ENCODE measurements at regions not wholly inside any gene's neighbourhood (a gene's known extent, or its start where the extent isn't known, plus 50 kb on each side); places are given as distances from the start of the nearest gene placed in this dataset.

DNA sequence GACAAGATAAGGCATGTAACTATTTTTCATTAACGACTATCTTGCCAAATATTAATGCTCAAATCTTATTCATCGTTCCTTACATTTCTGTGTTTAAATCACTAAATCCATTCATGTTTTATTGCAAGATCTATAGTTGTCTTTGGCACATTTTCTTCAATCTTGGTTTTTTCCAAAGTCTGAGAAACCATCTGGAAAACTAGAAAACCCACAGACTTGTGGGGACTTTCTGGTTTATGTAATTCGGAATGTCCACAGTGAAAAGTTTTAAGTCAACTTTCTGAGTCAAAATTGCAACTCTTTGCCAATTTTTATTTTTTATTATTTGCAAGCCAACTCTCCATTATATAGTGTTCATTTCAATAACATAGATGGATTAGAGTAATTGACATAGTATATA lies 520.8 kb upstream of the ADAMTS5 start:
- intact Hi-C loops (cut with micrococcal nuclease; ENCODE audit: unreplicated experiment) (no loop called here), in situ Hi-C loops (cut with HindIII; ENCODE audit: low pct_unique_long_range_greater_than_20kb, low sequenced_read_pairs) (no loop called here)
- ATAC-seq (no peak), DNase-seq (ENCODE audit: low read depth, low spot score) (no peak)
- CTCF ChIA-PET = no interaction called here
- TF ChIP-seq TCF7L2 (IDR thresholded peaks at IDR 0.05; ENCODE audit: low read depth, low read length) (no peak), POLR2AphosphoS5 (IDR thresholded peaks at IDR 0.05; ENCODE audit: low read depth, low read length) (no peak), SIN3A (IDR thresholded peaks at IDR 0.05; ENCODE audit: borderline replicate concordance, insufficient read depth, low read depth, low read length) (no peak)
- TF ChIP-seq, protein P1, sequence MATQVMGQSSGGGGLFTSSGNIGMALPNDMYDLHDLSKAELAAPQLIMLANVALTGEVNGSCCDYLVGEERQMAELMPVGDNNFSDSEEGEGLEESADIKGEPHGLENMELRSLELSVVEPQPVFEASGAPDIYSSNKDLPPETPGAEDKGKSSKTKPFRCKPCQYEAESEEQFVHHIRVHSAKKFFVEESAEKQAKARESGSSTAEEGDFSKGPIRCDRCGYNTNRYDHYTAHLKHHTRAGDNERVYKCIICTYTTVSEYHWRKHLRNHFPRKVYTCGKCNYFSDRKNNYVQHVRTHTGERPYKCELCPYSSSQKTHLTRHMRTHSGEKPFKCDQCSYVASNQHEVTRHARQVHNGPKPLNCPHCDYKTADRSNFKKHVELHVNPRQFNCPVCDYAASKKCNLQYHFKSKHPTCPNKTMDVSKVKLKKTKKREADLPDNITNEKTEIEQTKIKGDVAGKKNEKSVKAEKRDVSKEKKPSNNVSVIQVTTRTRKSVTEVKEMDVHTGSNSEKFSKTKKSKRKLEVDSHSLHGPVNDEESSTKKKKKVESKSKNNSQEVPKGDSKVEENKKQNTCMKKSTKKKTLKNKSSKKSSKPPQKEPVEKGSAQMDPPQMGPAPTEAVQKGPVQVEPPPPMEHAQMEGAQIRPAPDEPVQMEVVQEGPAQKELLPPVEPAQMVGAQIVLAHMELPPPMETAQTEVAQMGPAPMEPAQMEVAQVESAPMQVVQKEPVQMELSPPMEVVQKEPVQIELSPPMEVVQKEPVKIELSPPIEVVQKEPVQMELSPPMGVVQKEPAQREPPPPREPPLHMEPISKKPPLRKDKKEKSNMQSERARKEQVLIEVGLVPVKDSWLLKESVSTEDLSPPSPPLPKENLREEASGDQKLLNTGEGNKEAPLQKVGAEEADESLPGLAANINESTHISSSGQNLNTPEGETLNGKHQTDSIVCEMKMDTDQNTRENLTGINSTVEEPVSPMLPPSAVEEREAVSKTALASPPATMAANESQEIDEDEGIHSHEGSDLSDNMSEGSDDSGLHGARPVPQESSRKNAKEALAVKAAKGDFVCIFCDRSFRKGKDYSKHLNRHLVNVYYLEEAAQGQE (IDR thresholded peaks at IDR 0.05; ENCODE audit: insufficient read depth in 1 of 2, low read depth in 2 of 2, low read length in 1 of 2) = no peak
- TF ChIP-seq, protein P2, sequence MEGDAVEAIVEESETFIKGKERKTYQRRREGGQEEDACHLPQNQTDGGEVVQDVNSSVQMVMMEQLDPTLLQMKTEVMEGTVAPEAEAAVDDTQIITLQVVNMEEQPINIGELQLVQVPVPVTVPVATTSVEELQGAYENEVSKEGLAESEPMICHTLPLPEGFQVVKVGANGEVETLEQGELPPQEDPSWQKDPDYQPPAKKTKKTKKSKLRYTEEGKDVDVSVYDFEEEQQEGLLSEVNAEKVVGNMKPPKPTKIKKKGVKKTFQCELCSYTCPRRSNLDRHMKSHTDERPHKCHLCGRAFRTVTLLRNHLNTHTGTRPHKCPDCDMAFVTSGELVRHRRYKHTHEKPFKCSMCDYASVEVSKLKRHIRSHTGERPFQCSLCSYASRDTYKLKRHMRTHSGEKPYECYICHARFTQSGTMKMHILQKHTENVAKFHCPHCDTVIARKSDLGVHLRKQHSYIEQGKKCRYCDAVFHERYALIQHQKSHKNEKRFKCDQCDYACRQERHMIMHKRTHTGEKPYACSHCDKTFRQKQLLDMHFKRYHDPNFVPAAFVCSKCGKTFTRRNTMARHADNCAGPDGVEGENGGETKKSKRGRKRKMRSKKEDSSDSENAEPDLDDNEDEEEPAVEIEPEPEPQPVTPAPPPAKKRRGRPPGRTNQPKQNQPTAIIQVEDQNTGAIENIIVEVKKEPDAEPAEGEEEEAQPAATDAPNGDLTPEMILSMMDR (IDR thresholded peaks at IDR 0.05) = no peak
- no peak overlapping the region for H3K27ac ChIP-seq (ENCODE audit: low read length)
- no peaks in the 10 kb centered on the region for H3K4me1 ChIP-seq (ENCODE audit: control insufficient read depth, insufficient read depth, low read length)
- POLR2A ChIA-PET = no interaction called here
- H3K36me3 ChIP-seq (ENCODE audit: control insufficient read depth, insufficient read depth, low read length) = no peaks in the 10 kb centered on the region
- no TSS peak for BruUV-seq (replicated peaks)
- no peaks in the 10 kb centered on the region for H3K27me3 ChIP-seq (ENCODE audit: control insufficient read depth, insufficient read depth, low read length)
- H3K4me3 ChIP-seq (ENCODE audit: low read depth in 2 of 2, low read length in 2 of 2) = no peak overlapping the region
- H3K9me3 ChIP-seq (ENCODE audit: control insufficient read depth, insufficient read depth, low read depth, low read length) = no peaks in the 10 kb centered on the region

DNA sequence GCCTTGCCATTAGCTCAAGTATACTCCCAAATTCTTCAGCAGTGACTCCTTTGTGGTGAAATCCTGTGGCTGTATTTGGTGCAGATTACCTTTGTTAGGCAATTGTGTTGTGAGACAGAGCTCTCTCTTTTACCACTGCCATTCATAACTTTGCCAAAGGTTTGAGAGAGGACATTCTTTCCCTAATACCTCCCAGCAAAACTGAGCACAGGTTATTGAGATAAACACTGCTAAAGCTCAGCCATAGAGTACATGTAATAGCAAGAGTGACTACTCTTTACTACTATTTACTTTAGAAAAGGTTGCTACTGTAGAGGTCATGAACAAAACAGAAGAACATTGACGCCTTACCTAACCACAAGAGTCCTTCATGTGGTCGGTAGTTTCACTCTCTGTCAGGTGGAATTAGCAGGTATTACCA lies 514.0 kb upstream of the ADAMTS5 start:
- no peak for ATAC-seq
- Histone ChIP-seq H3K27me3 (ENCODE audit: control insufficient read depth, insufficient read depth, low read length) (no peaks in the 10 kb centered on the region), H3K9me3 (ENCODE audit: control insufficient read depth, insufficient read depth, low read depth, low read length) (no peaks in the 10 kb centered on the region), H3K36me3 (ENCODE audit: control insufficient read depth, insufficient read depth, low read length) (no peaks in the 10 kb centered on the region), H3K27ac (ENCODE audit: low read length) (no peak overlapping the region), H3K4me1 (ENCODE audit: control insufficient read depth, insufficient read depth, low read length) (no peaks in the 10 kb centered on the region), H3K4me3 (ENCODE audit: low read depth in 2 of 2, low read length in 2 of 2) (no peak overlapping the region)
- BruUV-seq (replicated peaks) = no TSS peak
- DNase-seq (ENCODE audit: low read depth, low spot score) = no peak
- intact Hi-C loops (cut with micrococcal nuclease; ENCODE audit: unreplicated experiment) (no loop called here), in situ Hi-C loops (cut with HindIII; ENCODE audit: low pct_unique_long_range_greater_than_20kb, low sequenced_read_pairs) (no loop called here)
- POLR2A ChIA-PET = no interaction called here
- CTCF ChIA-PET = no interaction called here
- no peak for TF ChIP-seq POLR2AphosphoS5 (IDR thresholded peaks at IDR 0.05; ENCODE audit: low read depth, low read length)
- TF ChIP-seq, protein P2 (IDR thresholded peaks at IDR 0.05) = no peak
- TF ChIP-seq, protein P1 (IDR thresholded peaks at IDR 0.05; ENCODE audit: insufficient read depth in 1 of 2, low read depth in 2 of 2, low read length in 1 of 2) = no peak
- no peak for TF ChIP-seq TCF7L2 (IDR thresholded peaks at IDR 0.05; ENCODE audit: low read depth, low read length)
- no peak for TF ChIP-seq SIN3A (IDR thresholded peaks at IDR 0.05; ENCODE audit: borderline replicate concordance, insufficient read depth, low read depth, low read length)
